Tibial artery (tissue), 4 donors: ENCODE measurements at regions not wholly inside any gene's neighbourhood (a gene's known extent, or its start where the extent isn't known, plus 50 kb on each side); places are given as distances from the start of the nearest gene placed in this dataset.

Source experiments
- DNase-seq, 2 donors: peaks; one replicate each; pipeline ENCODE4 v3.0.0-alpha.2; 2019
- H3K27ac ChIP-seq, 2 donors: fragments of 200-600 bp; sonication (generic) in 1 of 2; 1 replicate in 1 of 2; 2 replicates in 1 of 2; pipeline ENCODE4 v1.5.1; 2018 to 2019; ENCODE audit warnings: mild to moderate bottlenecking in 1 of 2
- H3K27me3 ChIP-seq, 2 donors: fragments of 200-600 bp; sonication (generic) in 1 of 2; one replicate each; pipeline versions ENCODE4 v1.5.1 to v1.6.0; 2016 to 2019
- H3K36me3 ChIP-seq, 3 donors: fragments of 200-600 bp; sonication (generic) in 2 of 3; one replicate each; pipeline ENCODE4 v1.5.1; 2016 to 2019; ENCODE audit warnings: mild to moderate bottlenecking in 2 of 3
- H3K4me1 ChIP-seq, 4 donors: fragments of 200-600 bp; sonication (generic) in 2 of 4; 1 replicate in 3 of 4; 2 replicates in 1 of 4; pipeline ENCODE4 v1.5.1; 2016 to 2019
- H3K4me3 ChIP-seq, 2 donors: fragments of 200-600 bp; sonication (generic) in 1 of 2; 1 replicate in 1 of 2; 2 replicates in 1 of 2; pipeline ENCODE4 v1.5.1; 2018 to 2019; ENCODE audit warnings: mild to moderate bottlenecking in 2 of 2
- H3K9me3 ChIP-seq, 3 donors: fragments of 200-600 bp; sonication (generic) in 1 of 3; one replicate each; pipeline ENCODE4 v1.5.1; 2016 to 2019
- CTCF ChIP-seq, 2 experiments: fragments of 200-600 bp in 1 of 2; fragments of 450-650 bp in 1 of 2; IDR thresholded peaks; one replicate each; pipeline ENCODE4 v1.5.1; 2017 to 2019; ENCODE audit warnings: antibody characterized with exemption in 2 of 2, mild to moderate bottlenecking in 1 of 2, moderate library complexity in 1 of 2
- intact Hi-C: fragments of 100-400 bp; cut with DNase I; formaldehyde crosslinking; loops from one replicate; pipeline ENCODE4 v1.15.0; 2023; ENCODE audit warnings: low total_unique reads

DNA sequence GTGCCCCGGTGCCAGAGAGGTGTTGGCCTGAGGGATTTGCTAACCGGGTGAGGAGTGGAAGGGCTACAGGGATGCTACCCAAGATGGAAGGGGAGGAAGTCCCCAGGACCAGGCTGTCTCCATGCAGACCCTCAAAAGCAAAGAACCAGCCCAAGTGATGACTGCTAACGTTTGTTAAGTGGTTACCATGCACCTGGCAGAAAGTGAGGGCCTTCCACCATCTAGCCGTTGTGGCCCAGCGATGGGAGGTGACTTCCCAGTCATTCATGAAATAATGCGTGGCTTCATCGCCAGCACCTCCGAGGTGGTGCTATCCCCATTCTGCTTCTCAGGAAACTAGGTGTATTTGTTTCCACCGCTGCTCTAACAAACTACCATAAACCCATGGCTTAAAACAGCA, 86.8 kb upstream of the LANCL2 start:
- no peaks in the 10 kb centered on the region for H3K27me3 ChIP-seq
- no peak overlapping the region for H3K27ac ChIP-seq
- no peaks in the 10 kb centered on the region for H3K9me3 ChIP-seq
- H3K4me3 ChIP-seq, result no peak overlapping the region
- intact Hi-C loops, result no loop called here
- H3K4me1 ChIP-seq, result no peaks in the 10 kb centered on the region
- H3K36me3 ChIP-seq, result no peaks in the 10 kb centered on the region
- no peak for TF ChIP-seq CTCF (IDR thresholded peaks at IDR 0.05)
- DNase-seq, result no peak

GRCh38 chr7:55279080-55279845, 85.9 kb upstream of the LANCL2 start:
- no peak overlapping the region for H3K4me3 ChIP-seq
- intact Hi-C loops, result no loop called here
- H3K27me3 ChIP-seq, result no peaks in the 10 kb centered on the region
- no peak for TF ChIP-seq CTCF (IDR thresholded peaks at IDR 0.05)
- H3K4me1 ChIP-seq, result no peaks in the 10 kb centered on the region
- no peaks in the 10 kb centered on the region for H3K9me3 ChIP-seq
- no peaks in the 10 kb centered on the region for H3K36me3 ChIP-seq
- no peak overlapping the region for H3K27ac ChIP-seq
- no peak for DNase-seq

DNA sequence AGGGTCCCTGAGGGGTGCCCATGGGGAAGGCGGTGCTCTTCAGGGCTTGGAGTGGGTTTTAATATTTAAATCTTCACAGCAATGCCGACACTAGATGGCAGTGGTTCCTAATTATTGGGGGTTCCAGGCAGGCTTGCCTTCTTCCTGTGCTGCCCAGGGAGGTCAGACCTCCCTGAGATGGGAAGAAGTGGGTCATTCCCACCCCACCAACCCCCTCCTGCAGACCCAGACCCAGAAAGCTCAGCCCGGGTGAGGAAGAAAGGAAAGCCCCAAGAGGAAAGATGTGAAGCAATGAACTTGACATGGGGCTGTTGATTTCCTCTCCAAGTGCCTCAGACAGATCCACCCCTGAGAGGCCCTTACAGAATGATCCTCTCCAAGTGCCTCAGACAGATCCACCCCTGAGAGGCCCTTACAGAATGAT, 85.1 kb upstream of the LANCL2 start:
- TF ChIP-seq CTCF (IDR thresholded peaks at IDR 0.05), result peak; percentile 61 to 65
- Histone ChIP-seq H3K27me3 (no peaks in the 10 kb centered on the region), H3K4me3 (no peak overlapping the region), H3K9me3 (no peaks in the 10 kb centered on the region), H3K27ac (no peak overlapping the region), H3K4me1 (no peaks in the 10 kb centered on the region), H3K36me3 (no peaks in the 10 kb centered on the region)
- intact Hi-C loops, result loop anchor here (5.0 kb wide), 1 partner anchor 132 kb away; no protein-coding TSS in a partner anchor
- DNase-seq, result peak in 1 of 2 donors; percentile 49

DNA sequence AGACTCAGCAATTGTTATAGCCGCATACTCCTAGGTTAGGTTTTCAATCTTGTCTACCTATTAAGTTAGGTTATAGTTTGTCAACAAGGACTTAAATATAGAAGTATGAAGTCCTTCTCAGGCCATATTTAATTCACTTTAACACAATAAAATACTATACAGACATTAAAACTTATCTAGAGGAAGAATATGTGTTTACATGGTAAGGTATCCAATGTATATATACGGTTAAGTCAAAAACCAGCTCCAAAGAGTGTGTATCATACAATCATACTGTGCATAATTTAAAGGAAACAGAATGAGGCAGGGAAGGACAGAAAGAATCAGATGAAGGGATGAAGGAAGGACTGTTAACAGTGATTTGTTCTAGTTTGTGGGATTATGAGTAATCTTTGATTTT, 79.5 kb upstream of the LANCL2 start:
- Histone ChIP-seq H3K36me3 (no peaks in the 10 kb centered on the region), H3K4me3 (no peak overlapping the region), H3K4me1 (no peaks in the 10 kb centered on the region), H3K27me3 (no peaks in the 10 kb centered on the region), H3K9me3 (no peaks in the 10 kb centered on the region), H3K27ac (no peak overlapping the region)
- TF ChIP-seq CTCF (IDR thresholded peaks at IDR 0.05), result no peak
- intact Hi-C loops, result no loop called here
- DNase-seq, result no peak

GRCh38 chr7:55286666-55287065, 78.5 kb upstream of the LANCL2 start:
- Histone ChIP-seq H3K4me3 (no peak overlapping the region), H3K4me1 (no peaks in the 10 kb centered on the region), H3K27me3 (no peaks in the 10 kb centered on the region), H3K9me3 (no peaks in the 10 kb centered on the region), H3K36me3 (no peaks in the 10 kb centered on the region), H3K27ac (no peak overlapping the region)
- no peak for DNase-seq
- no peak for TF ChIP-seq CTCF (IDR thresholded peaks at IDR 0.05)
- intact Hi-C loops, result no loop called here
